ENCODE measurements at regions not wholly inside any gene's neighbourhood (a gene's known extent, or its start where the extent isn't known, plus 50 kb on each side); places are given as distances from the start of the nearest gene placed in this dataset.

- TF ChIP-seq CTCF (IDR thresholded peaks at IDR 0.05; ENCODE audit: poor library complexity, severe bottlenecking) (no peak), MXI1 (conservative IDR thresholded peaks at IDR 0.05; ENCODE audit: poor library complexity, severe bottlenecking) (no peak), RAD21 (conservative IDR thresholded peaks at IDR 0.05) (no peak), TAF1 (IDR thresholded peaks at IDR 0.05; ENCODE audit: low read depth) (no peak), EZH2 (IDR thresholded peaks at IDR 0.05; ENCODE audit: borderline replicate concordance, insufficient read depth, low read length, poor library complexity, severe bottlenecking) (no peak), POLR2AphosphoS5 (IDR thresholded peaks at IDR 0.05) (no peak), SMC3 (conservative IDR thresholded peaks at IDR 0.05; ENCODE audit: poor library complexity) (no peak)
Observed at GRCh38 chr5:5676218-5676617, 253.7 kb downstream of the ICE1 start.

All from neural cell (in vitro differentiated cells).